SK-N-SH treated with all-trans-retinoic acid at 6 μM for 48 hours (cell line): ENCODE measurements at regions not wholly inside any gene's neighbourhood (a gene's known extent, or its start where the extent isn't known, plus 50 kb on each side); places are given as distances from the start of the nearest gene placed in this dataset.

ENCODE experiments used
- CSDC2 ChIP-seq: fragments of 250-450 bp; sonication (Bioruptor Pico); IDR thresholded peaks from 2 replicates; pipeline ENCODE4 v1.5.0; 2020; ENCODE audit warnings: mild to moderate bottlenecking, moderate library complexity
- OSR1 ChIP-seq: fragments of 250-450 bp; sonication (Bioruptor Pico); IDR thresholded peaks from 2 replicates; pipeline ENCODE4 v1.8.0; 2022; ENCODE audit warnings: moderate library complexity, mild to moderate bottlenecking, inconsistent platforms
- ZFP30 ChIP-seq: fragments of 450-650 bp; formaldehyde crosslinking; IDR thresholded peaks from 2 replicates; pipeline ENCODE4 v1.5.0; 2022; ENCODE audit warnings: mild to moderate bottlenecking, moderate library complexity
- ZNF70 ChIP-seq: fragments of 450-650 bp; formaldehyde crosslinking; IDR thresholded peaks from 2 replicates; pipeline ENCODE4 v1.5.0; 2020; ENCODE audit warnings: mild to moderate bottlenecking, moderate library complexity

- TF ChIP-seq OSR1 (CRISPR knock-in tag), result no peak
- no peak for TF ChIP-seq ZFP30
- no peak for TF ChIP-seq CSDC2 (CRISPR knock-in tag)
- no peak for TF ChIP-seq ZNF70 (CRISPR knock-in tag)
These were observed 385.6 kb upstream of the ADGRL3 start for GRCh38 chr4:60814549-60814948.
